SHP77 treated with DMSO at 0.1 percent for 48 hours (cell line): ENCODE measurements at regions not wholly inside any gene's neighbourhood (a gene's known extent, or its start where the extent isn't known, plus 50 kb on each side); places are given as distances from the start of the nearest gene placed in this dataset.

Experiments used
- DNase-seq: peaks from one replicate; lab custom pipeline; 2025; lab: John Stamatoyannopoulos, UW

DNA sequence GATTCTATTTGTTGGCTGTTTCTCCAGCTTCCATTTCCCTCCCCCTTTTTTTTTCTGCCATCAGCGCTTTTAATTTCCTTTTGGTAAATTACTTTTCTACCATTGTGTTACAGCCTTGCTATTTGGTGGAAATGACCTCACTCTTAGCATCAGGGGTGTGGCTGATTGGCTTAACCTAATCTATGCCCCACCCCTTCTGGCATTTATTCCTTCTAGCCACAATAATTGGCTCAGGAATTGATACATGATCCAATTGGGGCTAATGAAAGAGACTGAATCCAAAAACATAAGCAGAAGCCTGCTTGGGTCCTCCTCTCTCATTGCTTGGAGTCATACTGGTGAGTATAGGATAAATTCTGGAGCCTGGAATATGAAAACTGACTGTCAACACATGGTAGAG is 402.4 kb upstream of the LRRC4C start:
- no peak for DNase-seq

DNA sequence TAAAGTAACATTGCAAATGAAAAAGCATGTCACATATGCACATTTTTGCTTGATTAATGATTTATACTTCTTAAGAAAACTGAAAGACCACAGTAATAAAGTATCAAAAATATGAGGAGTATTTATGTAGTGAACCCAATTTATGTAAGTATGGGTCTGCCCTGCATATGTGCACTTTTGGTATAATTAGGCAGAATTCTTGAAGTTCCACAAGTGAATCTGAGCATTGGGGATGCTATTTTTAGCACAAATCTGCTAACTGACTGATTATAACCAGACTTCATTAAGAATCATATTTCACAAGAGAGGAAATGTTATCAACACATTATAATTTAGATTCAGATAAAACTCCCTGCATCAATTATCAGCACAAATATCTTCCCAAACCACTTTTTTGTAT is 407.1 kb upstream of the LRRC4C start:
- no peak for DNase-seq

DNA sequence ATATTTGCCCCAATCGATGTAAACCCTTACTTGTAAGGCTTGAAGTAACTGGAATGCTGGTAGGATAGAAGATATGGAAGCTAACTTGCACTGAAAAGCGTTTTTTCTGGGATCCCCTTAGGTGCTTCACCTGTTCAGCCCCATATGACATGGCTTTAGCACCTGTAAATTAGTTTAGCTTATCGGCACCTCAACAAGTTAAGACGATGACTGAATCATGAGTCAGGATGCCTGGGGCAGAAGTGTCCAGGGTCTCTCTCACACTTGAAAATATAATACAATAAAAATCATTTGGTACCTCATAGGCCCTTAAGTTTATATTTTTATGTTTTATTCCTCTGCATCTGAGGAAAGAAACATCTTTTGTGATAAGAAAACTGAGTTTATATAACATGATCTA is 409.2 kb upstream of the LRRC4C start:
- DNase-seq, result no peak

DNA sequence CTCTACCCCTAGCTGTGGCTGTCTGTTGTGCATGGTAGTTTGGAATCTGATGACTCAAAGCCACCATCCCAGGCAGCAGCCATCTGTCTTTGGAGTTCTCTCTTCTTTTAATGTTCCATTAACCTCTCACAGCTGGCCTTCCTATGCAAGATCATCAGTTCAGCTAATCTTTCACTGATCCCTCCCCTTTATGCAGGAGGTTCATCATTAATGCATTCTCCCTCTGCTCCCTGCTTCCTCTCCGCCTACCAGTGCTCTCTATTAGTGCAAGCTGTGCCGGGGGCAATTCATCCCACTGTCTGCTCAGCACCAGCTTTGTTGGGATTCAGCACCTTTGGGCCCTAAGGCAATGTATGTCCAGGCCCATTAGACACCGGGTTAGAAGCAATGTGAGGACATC is 413.0 kb upstream of the LRRC4C start:
- DNase-seq, result no peak

DNA sequence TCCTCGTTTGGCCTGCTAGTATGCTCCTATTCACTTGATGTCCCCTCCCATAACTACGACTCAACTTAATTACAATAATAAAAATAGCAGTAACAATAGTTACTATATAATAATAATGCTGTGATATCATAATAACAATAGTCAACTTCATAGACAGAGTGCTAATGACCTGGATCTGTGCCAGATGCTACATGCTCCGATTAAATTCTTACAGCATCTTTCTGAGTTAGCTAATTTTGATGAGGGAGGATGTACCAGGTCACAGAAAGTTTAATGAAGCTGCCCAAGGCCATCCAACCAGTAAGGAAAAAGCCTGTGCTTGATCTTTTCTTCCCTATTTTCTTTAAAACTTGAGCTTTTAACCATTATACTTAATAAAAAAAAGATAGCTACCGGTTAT is 413.4 kb upstream of the LRRC4C start:
- DNase-seq, result no peak

DNA sequence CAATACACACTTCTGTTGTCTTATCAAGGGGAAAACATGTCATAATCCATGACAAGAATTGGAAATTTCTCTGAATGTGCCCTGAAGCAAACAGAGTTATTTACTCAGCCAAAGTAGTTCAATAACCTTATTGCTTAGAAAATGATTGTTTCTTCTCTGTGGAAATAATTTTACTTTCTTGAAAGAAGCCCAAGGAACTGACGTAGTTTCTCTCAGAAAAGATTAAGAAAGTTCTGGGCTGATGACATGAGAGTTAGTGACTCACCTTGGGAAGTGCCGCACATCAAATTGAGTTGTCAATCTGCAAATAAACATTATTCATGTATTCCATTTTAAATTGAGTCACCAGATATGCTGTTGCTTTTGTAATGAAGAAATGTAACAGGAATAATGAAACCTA is 418.6 kb upstream of the LRRC4C start:
- DNase-seq, result no peak

DNA sequence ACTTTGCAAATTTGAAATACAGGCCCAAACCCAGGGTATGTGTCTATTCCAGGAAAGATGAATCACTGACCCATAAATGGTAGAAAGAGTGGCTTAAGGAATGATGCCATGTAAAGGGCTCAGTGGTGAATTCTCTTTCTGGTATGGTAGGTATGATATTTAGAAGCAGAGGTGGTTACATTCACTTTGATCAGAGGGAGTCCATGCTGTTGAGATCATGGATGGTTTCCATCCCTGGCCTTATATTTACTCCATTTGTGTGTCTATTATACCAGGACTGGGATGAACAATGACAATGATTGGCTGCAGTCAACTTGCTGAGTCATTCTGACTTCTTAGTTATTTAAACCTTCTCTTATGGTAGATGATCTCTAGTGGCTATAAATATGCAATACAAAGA is 419.8 kb upstream of the LRRC4C start:
- no peak for DNase-seq

DNA sequence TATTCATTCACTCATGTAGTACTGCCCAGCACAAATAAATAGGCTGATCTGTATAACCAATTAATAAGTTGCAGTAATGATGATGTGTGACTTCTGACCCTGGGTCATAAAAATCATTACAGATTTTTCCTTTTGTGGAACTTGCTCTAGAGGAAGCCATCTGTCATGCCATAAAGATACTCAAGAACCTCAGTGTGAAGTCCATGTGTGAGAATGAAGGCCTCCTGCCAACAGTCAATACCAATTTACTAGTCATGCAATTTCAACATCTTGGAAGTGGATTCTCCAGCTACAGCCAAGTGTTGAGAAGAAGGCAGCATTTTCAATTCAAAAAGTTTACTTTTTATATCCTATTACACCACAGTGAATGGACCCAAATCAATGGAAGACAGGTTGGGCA is 435.6 kb upstream of the LRRC4C start:
- no peak for DNase-seq

DNA sequence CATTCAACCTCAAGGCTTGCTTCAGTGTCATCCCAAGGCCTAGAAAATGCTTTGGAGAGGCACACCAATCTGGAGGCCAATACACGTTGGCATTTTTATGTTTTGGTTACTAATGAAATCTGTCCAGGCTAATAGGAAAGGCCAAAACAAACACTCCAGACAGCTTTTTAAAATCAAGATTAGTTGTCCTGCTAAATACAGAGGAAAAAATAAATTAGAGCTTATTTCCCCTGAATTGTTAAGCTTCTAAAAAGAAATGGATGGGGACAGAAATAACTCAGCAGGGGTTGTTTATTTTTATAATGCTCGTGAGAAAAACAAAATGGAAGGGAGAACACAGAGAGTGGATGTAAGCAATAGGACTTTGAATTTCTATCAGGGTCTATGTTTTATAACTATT is 438.5 kb upstream of the LRRC4C start:
- DNase-seq, result no peak

DNA sequence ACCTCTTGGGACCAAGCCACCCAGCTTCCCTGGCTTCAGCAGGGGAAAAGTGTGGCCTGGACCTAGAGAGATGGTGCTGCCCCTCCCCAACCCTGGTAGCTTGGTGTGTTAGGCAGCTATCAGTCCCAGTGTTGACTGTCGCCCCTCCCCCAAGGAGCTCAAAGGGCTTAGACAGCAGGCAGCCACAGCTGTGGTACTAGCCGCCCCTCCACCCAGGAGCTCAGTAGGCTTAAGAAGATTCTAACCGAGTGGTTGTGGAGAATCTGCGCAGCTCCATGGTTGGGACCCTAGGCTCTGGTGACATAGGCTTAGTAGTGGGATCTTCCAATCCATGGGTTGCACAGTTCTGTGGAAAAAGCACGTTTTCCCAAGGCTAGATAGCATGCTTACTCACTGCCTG is 458.4 kb upstream of the LRRC4C start:
- DNase-seq, result no peak

DNA sequence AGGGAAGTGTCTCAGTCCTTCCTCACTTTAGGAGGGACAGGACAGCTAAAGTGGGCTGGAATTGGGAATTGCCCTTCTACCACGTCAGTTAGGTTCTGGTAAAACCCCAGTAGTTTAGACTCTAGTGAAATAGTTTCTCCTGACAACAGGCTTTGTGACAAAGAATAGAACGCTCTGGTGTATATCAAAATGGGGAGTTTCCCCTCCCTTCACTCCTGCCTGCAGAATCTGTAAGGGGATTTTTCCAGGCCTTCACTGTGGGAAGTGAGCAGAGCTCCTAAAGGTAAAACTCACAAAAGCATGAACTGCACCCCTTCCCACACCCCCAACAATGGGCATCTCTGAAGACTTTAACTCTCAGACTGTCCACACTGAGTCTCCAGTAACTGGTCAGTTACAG is 460.9 kb upstream of the LRRC4C start:
- DNase-seq, result no peak

DNA sequence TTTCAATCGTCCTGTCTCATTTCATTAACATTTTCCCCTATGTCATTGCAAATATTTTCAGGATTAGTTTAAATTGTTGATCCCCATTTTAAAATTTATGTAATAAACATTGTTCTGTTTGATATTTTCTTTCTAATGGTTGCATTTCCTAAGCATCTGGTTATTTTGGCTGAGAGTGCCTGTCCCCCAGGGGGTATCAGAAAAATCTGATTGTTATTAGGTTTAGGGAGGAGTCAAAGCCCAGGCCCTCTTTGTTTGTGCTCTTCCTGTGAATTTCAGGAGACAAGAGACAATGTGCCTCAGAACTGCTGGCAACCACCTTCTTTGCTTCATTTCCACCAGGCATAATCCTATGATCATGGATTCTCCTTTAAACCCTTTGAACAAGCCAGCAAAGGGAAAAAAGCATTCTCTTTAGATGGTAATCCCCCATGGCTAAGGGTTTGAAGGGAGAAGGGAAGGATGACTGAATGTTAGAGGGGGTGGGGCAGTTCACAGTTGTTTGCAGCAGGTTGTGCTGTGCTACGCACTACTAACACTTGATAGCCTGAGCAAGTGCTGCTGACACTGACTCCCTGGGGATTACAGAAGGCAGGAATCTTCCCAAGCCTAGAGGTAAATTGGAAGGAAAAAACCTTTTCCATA is 462.4 kb upstream of the LRRC4C start:
- DNase-seq, result no peak

DNA sequence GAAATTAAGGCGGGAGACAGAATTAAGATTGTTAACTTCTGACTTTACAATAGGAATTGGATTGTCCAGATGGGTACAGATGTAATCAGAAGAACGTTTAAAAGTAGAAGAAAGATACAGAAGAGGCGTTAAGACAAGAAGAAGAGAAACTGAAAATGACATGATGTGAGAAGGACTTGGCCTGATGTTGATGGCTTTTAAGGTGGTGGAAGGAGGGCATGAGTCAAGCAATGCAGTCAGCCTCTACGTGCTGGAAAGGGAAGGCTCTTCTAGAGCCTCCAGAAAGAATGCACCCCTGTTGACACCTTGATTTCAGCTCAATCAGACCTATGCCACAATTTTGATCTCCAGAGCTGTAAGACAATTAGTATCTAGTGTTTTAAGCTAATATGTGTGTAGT is 466.9 kb upstream of the LRRC4C start:
- DNase-seq, result no peak

DNA sequence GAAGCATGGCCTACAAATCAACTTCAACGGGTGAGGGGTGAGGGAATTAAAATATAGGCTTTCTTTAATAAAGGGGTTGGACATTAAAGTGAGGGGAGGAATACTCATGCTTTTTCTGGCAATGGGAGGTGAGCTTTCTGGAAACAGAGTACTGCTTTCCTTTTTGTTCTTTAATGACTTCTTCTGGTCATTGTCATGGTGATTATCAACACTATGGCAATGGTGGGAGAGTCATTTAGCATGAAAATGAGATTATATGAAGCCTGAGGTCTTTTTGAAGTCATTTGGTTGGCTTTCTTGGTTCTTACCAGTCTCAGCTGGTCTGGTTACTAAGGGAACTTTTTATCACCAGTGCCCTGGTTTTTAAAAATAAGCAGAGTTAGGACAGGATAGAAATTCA is 475.8 kb upstream of the LRRC4C start:
- DNase-seq, result no peak

DNA sequence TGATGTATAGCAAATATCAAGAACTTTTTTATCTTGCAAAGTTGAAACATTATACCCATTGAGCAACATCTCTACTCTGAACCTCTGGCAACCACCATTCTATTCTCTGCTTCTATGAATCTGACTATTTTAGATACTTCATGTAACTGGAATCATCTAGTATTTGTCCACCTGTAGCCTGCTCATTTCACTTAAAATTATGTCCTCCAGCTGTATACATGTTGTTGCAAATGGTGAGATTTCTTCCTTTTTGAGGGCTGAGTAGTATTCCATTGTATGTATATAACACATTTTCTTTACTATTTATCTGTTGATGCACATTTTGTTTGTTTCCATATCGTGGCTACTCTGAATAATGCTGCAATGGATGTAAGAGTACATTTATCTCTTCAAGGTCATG is 476.3 kb upstream of the LRRC4C start:
- no peak for DNase-seq

DNA sequence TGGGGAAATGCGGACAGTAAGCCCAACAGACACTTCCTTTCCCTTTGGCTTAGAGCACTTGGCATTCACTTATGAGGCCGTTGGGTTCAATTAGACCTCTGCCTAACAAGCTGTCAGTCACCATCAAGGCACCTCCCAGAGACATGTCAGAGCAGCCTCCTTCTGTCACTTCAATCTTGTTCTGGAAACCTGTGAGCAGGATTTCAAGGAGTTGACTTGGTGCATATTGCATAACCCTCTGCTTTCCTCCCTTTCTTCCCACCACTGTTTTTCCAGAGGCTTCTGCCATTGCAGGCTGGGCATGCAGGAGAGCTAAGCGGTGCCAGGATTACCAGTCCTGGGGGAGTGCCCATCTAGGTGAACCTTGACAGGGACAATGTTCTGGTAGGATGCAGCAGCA is 484.2 kb upstream of the LRRC4C start:
- DNase-seq, result no peak

DNA sequence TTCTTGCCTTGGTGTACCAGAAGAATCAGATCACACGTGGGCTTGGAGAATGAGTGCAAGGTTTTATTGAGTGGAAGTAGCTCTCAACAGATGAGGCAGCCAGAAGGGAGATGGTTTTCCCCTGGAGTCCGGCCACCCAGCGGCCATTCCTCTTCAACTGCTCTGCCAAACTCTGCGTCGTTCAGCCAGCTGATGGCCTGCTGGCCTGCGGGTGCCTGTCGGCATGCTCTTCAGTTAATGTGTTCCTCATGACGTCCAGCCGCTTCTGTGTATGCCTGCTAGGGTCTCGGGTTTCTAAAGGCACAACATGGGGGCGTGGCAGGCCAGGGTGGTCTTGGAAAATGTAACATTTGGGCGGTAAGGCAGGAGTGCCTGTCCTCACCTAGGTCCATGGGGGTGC is 487.9 kb upstream of the LRRC4C start:
- DNase-seq, result no peak

DNA sequence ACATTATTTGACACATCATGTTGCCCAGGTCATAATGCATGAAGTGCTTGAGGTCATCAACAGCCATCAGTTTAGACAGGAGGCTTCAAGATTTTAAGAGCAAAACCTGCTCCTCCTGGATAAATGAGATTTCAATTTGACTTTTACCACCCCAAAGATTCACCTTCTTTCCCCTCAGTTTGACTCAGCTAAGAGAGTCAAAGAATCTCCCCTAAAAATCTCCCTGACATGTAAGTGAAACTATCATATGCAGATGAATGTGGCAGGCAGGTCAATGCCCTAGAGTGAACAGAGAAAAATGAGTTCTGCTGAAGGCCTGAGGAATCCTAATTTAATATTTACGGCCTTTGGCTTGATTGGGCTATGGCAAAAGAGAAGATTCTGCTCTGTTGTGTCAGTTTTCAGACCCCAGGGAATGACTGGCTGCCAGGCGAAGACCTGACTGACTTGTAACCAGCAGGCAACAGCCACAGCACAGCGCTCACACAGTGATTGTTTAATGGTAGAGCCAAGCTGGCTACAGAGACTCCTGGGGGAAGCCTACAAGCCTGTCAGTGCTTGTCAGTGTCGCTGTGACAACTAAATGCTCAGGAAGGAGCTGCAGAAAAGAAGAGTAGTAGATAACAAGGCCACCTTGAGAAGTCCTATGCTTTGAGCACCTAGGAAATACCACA is 491.2 kb upstream of the LRRC4C start:
- DNase-seq, result no peak

DNA sequence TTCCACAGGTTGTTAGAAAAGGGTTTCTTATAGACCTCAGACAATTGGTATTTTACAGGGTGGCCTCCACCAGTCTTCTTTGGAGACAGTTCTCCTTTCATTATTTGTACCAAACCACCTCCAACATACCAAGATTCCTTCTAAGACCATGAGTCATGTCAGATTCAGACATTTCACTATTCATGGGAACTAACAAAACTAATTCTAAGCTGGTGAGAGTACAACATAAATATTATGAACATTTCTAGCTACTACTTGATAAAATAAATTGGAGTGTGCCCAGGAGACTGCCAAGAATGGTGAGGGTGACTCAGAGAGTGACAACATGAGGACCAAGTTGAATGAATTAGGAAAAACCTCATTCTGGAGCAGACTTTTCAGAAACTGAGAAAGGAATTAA is 494.6 kb upstream of the LRRC4C start:
- DNase-seq, result no peak

DNA sequence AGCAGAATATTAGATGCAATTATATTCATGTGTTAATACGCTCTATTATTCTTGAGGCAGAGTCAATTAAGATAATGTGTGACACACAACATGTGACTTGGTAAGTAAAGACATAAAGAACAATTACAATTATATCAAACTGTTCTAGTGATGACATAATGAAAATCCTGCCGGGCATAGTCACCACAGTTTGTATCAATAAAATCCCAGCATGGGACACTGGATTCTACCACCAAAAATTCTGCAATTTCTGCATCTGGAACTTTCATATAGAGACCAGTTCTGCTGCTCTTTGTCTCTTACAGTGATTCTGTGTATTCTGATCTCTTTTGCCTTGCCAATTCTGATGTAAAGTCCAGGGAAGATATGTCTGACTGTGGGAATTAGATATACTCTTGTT is 495.6 kb upstream of the LRRC4C start:
- no peak for DNase-seq

DNA sequence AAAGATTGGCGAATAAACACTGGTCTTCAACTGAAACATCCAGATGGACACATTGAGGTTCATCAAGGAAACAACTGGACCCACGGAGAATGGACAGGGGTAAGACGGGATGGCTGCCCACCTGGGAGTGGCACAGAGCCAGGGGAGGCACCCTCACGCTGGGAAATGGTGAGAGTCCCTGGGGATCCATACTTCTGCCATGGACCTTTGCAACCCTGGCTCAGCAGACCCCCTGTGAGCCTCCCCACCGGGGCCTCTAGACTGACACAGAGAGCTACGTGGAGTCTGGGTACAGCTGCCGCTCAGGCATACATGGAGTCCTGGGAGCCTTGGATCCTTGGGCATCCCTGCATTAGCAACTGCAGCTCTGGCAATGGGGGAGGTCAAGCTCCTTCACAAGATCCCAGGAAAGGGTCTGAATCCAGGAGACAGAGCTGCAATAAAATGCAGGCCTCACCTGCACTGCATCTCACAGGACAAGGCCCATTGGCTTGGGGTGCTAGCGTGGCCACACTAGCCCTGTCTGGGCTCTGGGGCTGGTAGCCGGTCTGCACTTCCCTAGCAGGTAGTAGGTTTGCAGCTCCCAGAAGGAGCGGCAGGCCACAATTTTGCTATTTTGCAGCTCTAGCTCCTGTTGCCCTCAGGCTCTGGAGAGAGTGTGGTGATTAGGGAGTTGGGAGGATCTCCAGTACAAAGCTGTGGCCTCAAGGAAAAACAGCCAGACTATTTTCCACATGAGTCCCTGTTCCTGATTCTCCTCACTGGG is 496.4 kb upstream of the LRRC4C start:
- no peak for DNase-seq

DNA sequence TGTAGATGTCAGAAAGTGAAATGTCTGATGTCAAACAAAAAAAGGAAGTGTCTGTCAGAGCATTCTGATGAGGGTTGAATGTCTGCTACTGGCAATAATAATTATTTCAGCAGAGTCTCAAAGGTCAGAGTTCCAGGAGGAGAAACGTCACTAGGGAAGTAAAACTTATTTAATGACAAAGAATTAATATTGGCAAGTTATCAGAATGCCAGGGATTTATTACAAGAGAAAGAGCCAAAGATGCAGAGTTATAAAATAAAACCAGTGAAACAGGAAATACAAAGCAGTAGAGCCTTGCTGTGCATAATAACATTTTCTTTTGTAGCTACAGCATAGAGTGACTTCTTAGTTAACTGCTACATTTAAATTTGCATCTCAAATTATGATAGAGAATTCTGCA is 504.0 kb upstream of the LRRC4C start:
- DNase-seq, result no peak

DNA sequence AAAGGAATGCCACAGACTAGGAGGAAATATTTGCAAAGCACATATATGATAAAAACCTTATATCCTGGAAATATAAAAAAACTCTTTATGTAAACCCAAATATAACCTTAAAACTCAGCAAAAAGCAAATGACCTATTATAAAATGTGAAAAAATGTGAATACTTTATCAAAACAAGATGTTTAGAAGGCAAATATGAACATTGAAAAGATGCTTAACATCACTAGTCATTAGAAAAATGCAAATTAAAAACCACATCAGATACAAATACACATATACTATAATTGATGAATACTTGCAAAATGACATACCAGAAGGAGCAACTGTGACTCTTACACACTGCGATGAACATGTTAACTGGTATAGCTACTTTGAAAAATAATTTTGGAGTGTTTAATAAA is 511.2 kb upstream of the LRRC4C start:
- no peak for DNase-seq

DNA sequence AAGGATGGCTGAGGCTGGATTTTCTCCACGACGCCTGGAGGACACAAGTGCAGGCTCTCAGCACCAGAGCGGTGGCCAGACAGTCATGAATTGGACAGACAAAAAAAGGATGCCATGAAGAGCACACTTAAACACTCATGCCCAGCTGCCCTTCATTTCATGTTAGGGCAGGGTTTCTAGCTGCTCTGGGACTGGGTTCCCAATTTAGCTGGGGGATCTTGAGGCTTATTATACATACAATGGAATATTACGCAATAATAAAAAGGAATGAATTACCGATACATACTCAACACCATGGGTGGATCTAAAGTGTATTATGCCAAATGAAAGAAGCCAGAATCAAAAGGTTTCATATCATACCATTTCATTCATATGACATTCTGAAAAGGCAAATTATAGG is 512.1 kb upstream of the LRRC4C start:
- DNase-seq, result no peak
